ENCODE measurements at regions not wholly inside any gene's neighbourhood (a gene's known extent, or its start where the extent isn't known, plus 50 kb on each side); places are given as distances from the start of the nearest gene placed in this dataset.
"Not testable (repeated sequence)": the region's sequence is repeated elsewhere in the genome, so short reads cannot be mapped to it uniquely, and the experiment has no call there.

GRCh38 chr9:29211003-29211579, 1637.8 kb upstream of the C9orf72 start:
- no peak for DNase-seq

- peak; percentile 9 for DNase-seq
These were observed 1638.5 kb upstream of the C9orf72 start for GRCh38 chr9:29211580-29212396.

- no peak for DNase-seq
These were observed 1639.4 kb upstream of the C9orf72 start for GRCh38 chr9:29212397-29213387.

GRCh38 chr9:29213417-29214153, 1640.3 kb upstream of the C9orf72 start, which contains the start of gene LINGO2:
Gene LINGO2, minus strand, starts transcription at chr9:29213601.
- no peak for DNase-seq

- no peak for DNase-seq
These were observed 1640.9 kb upstream of the C9orf72 start for GRCh38 chr9:29214154-29214689.

GRCh38 chr9:29214690-29215253, 1641.5 kb upstream of the C9orf72 start:
- no peak for DNase-seq

GRCh38 chr9:29217966-29218365, 1644.7 kb upstream of the C9orf72 start:
- no peak for DNase-seq

- DNase-seq, result no peak
These were observed 1647.4 kb upstream of the C9orf72 start for GRCh38 chr9:29220596-29221251.

- no peak for DNase-seq
These were observed 1655.3 kb upstream of the C9orf72 start for GRCh38 chr9:29228558-29228957.

GRCh38 chr9:29230931-29231330, 1657.7 kb upstream of the C9orf72 start:
- no peak for DNase-seq

- DNase-seq, result no peak
These were observed 1659.9 kb upstream of the C9orf72 start for GRCh38 chr9:29233193-29233592.

GRCh38 chr9:29241320-29241719, 1668.0 kb upstream of the C9orf72 start:
- DNase-seq, result no peak

- no peak for DNase-seq
These were observed 1672.1 kb upstream of the C9orf72 start for GRCh38 chr9:29245351-29245750.

GRCh38 chr9:29270400-29270799, 1697.1 kb upstream of the C9orf72 start:
- DNase-seq, result not testable (repeated sequence)

GRCh38 chr9:29282121-29282520, 1708.8 kb upstream of the C9orf72 start:
- DNase-seq, result no peak

GRCh38 chr9:29285818-29286217, 1712.5 kb upstream of the C9orf72 start:
- DNase-seq, result no peak

GRCh38 chr9:29289365-29289764, 1716.1 kb upstream of the C9orf72 start:
- DNase-seq, result no peak

GRCh38 chr9:29290516-29290915, 1717.2 kb upstream of the C9orf72 start:
- no peak for DNase-seq

- DNase-seq, result no peak
These were observed 1724.3 kb upstream of the C9orf72 start for GRCh38 chr9:29297592-29297991.

- DNase-seq, result no peak
These were observed 1737.9 kb upstream of the C9orf72 start for GRCh38 chr9:29311221-29311620.

- DNase-seq, result no peak
These were observed 1739.0 kb upstream of the C9orf72 start for GRCh38 chr9:29312327-29312726.

Data from CD4-positive, alpha-beta T cell treated with Interleukin-17A for 1 hour (primary cell).